LNCaP clone FGC (cell line): ENCODE measurements at regions not wholly inside any gene's neighbourhood (a gene's known extent, or its start where the extent isn't known, plus 50 kb on each side); places are given as distances from the start of the nearest gene placed in this dataset.

Experiments used
- DNase-seq: peaks from one replicate; pipeline ENCODE4 v3.0.0-alpha.2; 2011; ENCODE audit warnings: low read depth
- H3K4me3 ChIP-seq: 2 replicates; pipeline ENCODE4 v1.5.1; 2011; ENCODE audit warnings: mild to moderate bottlenecking, low read depth, low read length, control low read depth
- TF ChIP-seq, protein P1 (sequence below): IDR thresholded peaks from 2 replicates; pipeline ENCODE4 v1.5.1; 2012; ENCODE audit warnings: mild to moderate bottlenecking; ENCODE audit not compliant: control insufficient read depth, insufficient read depth; ENCODE audit errors: extremely low read depth

DNA sequence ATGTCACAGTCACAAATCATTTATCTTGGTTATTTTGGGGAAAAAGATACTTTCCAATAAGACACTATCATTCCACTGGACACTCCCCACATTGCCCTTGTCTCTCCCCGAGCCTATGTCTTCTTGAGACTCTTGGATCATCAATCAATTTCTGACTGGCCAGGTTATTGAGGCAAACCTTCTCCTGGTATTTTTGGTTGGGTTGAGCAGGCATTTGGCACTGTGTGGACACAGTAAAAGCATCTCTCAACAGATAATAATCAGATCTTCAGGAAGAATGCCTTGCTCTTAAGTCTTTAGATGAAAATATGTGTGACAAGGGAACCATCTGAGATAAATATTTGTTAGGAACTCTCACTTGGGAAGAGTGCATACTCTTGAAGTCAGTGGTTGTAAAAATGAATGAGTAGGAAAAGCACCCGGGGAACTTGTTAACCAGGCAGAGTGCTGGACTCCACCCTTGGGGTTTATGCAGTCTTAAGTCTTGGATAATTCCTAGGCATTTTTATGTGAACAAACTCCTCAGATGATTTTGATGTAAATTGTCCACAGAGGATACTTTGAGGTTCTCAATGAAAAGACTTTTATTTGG, 223.8 kb upstream of the CLINT1 start:
- no peak for DNase-seq
- no peak overlapping the region for H3K4me3 ChIP-seq
- TF ChIP-seq, protein P1, sequence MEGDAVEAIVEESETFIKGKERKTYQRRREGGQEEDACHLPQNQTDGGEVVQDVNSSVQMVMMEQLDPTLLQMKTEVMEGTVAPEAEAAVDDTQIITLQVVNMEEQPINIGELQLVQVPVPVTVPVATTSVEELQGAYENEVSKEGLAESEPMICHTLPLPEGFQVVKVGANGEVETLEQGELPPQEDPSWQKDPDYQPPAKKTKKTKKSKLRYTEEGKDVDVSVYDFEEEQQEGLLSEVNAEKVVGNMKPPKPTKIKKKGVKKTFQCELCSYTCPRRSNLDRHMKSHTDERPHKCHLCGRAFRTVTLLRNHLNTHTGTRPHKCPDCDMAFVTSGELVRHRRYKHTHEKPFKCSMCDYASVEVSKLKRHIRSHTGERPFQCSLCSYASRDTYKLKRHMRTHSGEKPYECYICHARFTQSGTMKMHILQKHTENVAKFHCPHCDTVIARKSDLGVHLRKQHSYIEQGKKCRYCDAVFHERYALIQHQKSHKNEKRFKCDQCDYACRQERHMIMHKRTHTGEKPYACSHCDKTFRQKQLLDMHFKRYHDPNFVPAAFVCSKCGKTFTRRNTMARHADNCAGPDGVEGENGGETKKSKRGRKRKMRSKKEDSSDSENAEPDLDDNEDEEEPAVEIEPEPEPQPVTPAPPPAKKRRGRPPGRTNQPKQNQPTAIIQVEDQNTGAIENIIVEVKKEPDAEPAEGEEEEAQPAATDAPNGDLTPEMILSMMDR, result no peak

DNA sequence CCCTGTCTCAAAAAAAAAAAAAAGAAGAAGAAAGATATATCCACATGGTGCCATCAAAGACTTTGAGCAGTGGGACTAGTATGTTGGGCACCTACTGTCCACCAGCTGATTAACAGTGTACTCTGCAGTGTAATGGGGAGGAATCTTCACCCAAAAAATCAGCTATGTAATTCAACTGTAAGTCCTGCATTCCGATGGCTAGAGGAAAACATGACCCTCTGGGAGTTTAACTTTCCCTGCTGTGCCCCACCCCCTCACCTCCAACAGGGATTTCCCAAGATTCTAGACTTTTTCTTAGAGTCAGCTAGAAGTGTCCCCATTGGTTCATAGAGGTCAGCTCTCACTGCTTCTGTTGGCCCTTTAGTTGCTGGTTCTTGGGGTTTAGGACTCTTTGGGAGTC, 221.2 kb upstream of the CLINT1 start:
- TF ChIP-seq, protein P1, result no peak
- no peak for DNase-seq
- no peak overlapping the region for H3K4me3 ChIP-seq

GRCh38 chr5:158079097-158079496, 220.2 kb upstream of the CLINT1 start:
- no peak overlapping the region for H3K4me3 ChIP-seq
- DNase-seq, result no peak
- TF ChIP-seq, protein P1, result no peak

- DNase-seq, result no peak
- H3K4me3 ChIP-seq, result no peak overlapping the region
These were observed 216.2 kb upstream of the CLINT1 start for GRCh38 chr5:158074992-158075769.

GRCh38 chr5:158074597-158074991, 215.6 kb upstream of the CLINT1 start:
- TF ChIP-seq, protein P1, result no peak
- DNase-seq, result no peak
- H3K4me3 ChIP-seq, result no peak overlapping the region

More at GRCh38 chr5:158074992-158075769, 216.2 kb upstream of the CLINT1 start:
- TF ChIP-seq, protein P1, result peak; percentile 87

- no peak for DNase-seq
- TF ChIP-seq, protein P1, result no peak
- H3K4me3 ChIP-seq, result no peak overlapping the region
These were observed 211.9 kb upstream of the CLINT1 start for GRCh38 chr5:158070859-158071258.
